Hippocampal formation (tissue), 2 donors: ENCODE measurements at regions not wholly inside any gene's neighbourhood (a gene's known extent, or its start where the extent isn't known, plus 50 kb on each side); places are given as distances from the start of the nearest gene placed in this dataset.
"Not testable (repeated sequence)": the region's sequence is repeated elsewhere in the genome, so short reads cannot be mapped to it uniquely, and the experiment has no call there.

Source experiments
- DNase-seq, 2 donors: peaks; one replicate each; lab custom pipeline; 2025; lab: John Stamatoyannopoulos, UW

DNA sequence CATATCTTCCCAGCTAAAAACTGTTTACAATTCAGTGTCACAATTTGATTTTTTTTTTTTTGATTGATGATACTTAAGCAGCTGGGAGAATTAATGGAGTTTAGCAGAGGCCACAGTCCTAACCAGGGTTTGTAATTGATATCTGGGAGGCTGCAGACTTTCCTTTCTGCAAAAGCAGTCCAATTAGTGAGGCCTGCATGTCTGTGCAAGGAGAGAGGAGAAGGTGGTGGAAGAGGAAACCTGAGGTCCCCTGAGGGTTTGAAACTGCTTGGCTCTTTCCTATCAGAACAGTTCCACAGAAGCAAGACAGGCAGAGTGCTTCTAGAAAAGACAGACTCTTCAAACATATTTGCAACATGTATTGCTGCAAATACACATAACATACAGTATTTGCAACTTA lies 160.8 kb upstream of the KRR1 start:
- no peak for DNase-seq

DNA sequence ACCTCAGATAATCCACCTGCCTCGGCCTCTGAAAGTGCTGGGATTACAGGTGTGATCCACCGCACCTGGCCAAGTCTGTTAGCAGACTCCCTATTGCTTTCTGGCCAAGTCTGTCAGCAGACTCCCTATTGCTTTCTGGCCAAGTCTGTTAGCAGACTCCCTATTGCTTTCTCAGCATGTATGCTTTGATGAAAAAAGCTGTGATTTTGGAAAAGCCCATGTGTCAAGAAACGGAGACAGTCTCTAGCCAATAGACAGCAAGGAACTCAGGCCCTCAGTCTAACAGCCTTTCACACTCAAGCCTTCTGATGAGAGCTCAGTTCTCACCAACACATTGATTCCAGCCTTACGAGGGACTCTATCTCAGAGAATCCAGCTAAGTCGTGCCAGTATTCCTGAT lies 158.8 kb upstream of the KRR1 start:
- no peak for DNase-seq

DNA sequence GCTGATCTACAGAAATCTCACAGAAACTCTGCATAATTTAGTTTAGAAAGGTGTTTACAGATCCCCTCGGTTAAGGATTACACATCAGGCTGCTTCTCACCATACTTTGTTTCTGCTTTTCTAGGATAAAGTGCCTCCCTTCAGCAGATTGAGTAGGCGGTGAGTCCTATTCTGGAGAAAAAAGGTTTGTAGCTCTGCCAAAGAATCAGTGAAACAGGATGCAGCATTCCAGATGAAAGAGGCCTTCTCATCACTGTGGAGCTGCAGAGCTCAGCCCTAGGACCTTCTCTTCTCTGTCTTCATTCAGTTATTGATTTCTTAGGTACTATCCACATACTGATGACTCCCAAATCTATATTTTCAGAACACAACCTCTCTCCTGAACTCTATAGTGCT lies 155.5 kb upstream of the KRR1 start:
- peak in 1 of 2 donors; percentile 18 for DNase-seq

DNA sequence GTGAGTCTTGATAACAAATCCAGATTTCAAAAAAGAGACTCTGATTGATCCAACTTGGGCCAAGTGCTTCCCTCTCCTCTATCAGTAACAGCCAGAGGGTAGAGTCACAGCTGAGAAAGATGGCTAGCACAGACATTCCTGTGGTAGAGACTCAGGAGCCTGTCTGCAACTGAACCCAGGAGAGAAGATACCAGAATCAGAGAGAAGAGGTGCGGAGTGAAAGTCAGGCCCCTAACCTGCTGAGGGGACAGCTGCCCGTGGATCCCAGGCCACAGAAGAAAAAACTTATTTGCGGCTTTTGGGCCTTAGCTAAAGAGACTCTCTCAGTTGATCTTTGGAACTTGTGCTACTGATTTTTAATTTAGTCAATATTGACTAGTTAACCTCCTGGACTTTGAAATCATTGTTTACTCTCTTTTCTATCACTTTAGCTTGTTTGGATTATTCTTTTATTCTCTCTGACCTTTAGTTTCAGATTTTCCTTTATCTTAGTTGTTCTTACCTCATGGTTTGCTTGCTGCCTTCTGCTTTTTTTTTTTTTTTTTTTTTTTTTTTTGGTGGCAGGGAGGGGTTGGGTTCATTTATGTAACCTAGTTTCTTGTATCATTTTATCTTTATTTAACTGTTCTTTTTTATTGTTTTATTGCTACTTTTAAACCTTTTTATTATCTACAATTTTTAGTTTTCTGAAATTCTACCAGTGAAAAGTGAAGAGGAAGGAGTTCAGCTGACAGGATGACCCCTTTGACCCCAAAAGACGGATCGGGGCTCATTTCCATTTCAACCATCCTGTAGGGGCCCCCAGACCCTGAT lies 154.9 kb upstream of the KRR1 start:
- DNase-seq: no peak

DNA sequence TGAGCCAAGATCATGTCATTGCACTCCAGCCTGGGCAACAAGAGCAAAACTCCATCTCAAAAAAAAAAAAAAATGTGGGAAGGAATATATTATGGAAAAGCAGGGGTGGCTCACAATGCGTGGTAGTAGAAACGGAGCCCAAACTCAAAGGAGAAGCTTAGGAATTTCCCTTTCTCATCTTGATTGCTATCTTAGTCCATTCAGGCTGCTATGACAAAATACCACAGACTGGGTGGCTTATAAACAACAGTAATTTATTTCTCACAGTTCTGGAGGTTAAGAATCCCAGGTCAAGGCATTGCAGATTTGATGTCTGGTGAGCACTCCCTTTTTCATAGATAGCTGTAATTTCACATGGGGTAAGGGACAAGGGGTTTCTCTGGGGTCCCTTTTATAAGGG lies 153.8 kb upstream of the KRR1 start:
- no peak for DNase-seq

DNA sequence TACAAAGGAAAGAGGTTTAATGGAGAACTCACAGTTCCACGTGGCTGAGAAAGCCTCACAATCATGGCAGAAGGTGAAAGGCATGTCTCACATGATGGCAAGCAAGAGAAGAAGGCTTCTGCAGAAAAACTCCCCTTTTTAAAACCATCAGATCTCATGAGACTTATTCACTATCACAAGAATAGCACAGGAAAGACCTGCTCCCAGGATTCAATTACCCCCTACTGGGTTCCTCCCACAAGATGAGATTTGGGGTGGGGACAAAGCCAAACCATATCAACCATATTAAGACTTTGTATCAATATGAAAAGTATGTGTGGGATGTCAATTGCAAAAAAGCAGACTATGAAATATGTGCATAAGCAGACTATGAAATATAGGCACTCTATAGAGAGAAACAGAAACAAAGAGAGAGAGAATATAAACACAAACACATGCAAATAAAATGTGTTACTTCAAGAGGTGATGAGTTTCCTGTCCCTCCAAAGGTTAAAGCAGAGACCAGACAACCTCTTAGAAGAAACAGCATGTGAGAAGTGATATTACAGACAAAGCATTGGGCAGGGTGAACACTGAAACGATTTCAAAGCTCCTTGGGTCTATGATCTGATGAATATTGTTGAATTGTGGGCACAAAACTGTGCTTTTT lies 151.2 kb upstream of the KRR1 start:
- DNase-seq: no peak

DNA sequence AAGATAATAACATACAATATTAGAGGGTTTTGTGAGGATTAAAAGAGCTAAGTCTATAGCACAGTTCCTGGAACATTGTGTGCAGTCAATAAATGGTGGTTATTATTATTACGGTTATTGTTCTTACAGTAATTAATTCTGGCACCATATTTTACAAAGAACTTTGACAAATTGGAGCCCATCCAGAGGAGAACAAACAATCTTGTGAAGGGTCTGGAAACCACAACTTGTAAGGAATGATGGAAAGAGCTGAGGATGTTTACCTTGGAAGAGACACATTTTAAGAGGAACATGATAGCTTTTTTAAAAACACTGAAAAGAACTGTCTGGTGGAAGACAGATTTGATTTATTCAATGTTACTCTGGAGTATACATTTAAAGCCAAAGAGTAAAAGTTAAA lies 150.5 kb upstream of the KRR1 start:
- no peak for DNase-seq

DNA sequence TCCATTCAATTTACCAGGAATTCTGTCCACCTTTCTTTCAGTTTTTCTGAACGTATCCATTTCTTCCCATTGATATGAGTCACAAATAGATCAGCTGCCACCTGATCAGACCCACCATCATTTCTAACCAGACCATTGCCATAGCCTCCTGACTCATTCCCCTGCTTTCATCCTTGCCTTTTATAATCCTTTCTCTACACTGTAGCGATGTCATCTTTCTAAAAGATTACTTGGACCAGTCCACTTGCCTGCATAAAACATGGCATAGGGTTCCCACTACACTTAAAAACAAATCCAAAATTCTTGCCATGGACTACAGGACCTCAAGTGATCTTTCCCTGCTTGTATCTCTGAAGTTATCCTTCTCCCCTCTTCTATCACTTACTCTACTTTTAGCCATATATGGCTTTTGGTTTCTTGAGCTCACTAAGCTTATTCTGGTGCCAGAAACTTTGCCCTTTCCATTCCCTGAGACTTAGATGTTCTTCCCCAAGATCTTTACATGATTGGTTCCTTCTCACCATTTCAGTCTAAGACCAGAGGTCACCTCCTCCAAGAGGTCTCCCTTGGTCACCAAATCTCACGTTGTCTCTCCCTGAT lies 149.5 kb upstream of the KRR1 start:
- no peak for DNase-seq

DNA sequence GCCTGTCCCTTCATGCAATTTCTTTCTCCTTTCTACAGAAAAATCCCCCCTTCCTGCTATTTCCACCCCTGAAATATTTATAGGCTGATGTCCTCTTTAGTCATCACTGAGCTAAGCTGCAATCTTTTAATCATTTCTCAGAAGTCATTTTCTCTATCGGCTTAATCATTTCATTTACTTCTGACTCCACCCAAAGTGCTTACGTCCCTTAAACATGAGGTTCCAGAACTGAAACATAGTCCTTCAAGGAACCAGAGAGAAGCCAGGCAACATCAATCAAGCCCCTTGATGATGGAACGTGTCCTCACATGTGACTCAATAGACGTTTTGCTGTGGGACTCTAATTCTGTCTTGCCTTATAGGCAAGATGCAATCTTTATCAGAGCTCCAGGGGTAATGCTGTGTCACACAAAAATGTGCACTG lies 148.7 kb upstream of the KRR1 start:
- no peak for DNase-seq

DNA sequence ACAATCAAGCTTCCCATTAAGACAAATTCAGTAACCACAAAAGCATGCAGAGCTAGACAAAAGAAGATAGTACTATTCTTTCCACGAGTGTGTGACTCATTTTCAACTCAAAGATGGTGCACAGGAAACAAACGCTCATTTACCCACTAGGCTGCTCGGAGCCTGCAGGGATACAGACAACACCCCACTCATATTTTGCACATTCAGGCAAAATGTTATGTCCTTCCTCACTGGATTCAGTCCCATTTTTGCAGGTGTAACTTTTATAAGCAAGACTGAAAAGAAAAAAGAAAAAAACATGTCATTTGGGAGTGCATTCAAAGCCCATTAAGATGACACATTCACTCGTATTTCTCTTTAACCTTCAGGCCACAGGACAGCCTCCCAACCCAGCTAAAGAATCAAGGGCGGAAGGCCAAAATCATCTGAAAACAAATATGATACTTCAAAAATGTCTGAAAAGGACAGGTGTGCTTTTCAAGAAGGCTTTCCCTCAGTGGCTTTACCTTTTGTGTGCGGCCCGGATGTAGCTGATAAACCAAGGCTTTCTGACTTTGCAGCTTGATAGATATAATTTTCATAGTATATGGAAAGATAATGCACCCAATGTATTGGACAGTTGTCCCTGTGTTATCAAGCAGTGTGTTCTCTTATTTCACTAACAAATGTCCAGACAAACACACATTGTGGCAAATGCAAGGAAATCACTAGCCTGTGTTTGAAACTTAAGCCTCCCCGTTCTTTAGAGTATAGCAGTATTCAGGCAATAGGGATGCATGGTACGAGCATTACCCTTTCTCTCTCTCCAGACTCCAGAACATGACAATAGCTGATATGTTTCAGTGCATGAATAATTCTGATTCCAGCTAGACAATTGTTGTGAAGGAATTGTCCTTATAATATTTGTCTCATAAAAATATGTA lies 147.8 kb upstream of the KRR1 start:
- DNase-seq: peak in 1 of 2 donors; percentile 38

DNA sequence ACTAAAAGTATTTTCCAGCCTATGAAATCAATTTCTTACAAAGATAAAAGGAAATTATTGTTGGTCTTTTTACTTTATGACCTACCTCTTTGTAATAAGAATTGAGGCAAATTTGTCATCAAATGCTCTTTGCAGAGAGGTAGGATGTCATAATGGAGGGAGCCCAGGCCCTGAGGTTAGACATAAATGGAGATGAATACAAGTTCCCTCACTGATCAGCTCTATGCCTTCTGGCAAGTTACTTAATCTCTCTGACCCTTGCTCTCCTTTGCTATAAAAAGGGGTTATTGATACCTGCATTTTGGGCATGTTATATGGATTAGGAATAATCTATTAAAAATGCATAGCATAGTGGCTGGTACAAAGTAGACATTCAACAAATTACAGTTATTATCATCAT lies 146.9 kb upstream of the KRR1 start:
- DNase-seq: no peak

DNA sequence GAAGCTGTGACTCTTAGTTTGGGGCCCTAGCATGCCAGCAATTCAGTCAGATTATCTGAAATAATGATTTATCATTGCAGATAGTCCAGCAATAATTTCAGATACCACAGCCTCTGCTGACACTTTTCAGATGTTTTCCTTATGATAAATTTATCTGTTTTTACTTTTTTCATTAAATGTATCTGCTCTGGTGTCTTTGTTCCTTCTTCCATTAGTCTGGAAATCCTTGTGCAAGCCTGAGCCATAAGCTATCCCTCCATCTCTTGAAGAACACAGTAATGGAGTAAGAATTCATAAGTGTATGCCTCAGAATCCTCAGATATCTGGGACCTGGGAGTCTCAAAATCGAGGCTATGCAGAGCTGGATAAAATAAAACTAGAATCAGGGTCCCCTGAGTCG lies 146.4 kb upstream of the KRR1 start:
- DNase-seq: no peak

DNA sequence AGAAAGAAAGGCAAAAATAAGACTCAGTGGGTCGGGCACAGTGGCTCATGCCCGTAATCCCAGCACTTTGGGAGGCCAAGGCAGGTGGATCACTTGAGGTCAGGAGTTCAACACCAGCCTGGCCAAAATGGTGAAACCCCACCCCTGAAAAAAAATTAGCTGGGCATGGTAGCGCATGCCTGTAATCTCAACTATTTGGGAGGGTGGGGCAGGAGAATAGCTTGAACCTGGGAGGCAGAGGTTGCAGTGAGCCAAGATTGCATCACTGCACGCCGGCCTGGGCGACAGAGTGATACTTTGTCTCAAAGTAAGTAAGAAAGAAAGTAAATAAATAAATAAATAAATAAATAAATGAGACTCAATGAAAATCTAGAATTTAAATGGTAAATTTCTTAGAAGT lies 145.9 kb upstream of the KRR1 start:
- DNase-seq: not testable (repeated sequence)

DNA sequence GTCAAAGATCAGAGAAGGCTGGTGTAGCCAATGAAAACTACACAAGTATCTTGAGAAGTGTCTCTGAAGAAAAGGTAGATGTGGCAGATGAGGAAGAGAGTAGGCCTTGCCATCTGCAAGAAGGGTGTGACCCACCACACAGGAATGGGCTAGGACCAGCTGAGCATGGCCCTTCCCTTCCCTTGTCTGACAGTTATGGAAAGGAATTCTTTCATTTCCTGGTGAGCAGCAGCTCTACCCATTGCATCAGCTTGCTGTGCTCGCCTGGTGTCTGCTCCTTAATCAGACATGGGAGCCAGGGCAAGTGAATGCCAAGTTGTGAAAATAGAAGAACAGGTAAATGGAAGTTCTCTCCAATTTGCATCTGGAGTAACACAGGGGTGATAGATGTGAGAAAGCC lies 145.2 kb upstream of the KRR1 start:
- no peak for DNase-seq

DNA sequence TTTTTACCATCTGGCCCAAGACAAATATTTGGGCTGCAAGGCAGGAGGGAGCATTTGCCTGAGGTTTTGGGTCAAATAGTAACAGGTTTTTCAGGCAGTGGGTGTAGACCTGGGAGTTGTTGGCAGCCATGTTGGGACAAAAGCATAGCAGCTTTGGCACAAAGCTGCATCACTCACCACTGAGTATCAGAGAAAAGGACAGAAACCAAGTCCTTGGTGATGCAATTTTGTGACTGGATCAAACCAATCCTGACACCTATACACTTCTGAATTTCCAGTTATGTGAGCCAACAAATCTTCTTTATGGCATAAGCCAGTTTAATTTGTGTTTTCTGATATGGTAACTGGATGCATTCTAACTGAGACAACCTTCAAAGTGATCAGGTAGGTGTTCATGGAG lies 144.8 kb upstream of the KRR1 start:
- no peak for DNase-seq

DNA sequence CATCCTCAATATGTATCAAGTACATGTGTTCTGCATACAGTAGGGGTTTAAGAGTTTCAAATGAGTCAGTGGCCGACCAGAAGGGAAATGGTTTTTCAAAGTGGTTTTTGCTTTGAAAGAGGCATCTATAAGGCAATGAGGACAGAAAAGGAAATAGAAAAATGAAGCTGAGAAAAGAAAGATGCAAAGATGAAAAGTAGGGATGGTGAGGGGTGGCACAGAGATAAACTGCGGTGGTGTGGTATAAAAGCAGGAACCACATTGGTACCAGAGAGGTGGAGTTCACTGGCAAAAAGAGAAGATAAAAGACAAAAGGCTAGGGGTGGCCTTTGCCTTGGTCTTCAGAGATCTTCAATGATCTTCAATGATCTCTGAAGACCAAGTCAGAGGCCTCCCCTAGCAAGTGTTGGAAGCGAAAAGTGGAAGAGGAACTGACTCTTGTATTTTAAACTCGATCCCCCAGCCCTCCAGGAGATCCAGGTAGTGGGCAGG lies 144.0 kb upstream of the KRR1 start:
- no peak for DNase-seq

DNA sequence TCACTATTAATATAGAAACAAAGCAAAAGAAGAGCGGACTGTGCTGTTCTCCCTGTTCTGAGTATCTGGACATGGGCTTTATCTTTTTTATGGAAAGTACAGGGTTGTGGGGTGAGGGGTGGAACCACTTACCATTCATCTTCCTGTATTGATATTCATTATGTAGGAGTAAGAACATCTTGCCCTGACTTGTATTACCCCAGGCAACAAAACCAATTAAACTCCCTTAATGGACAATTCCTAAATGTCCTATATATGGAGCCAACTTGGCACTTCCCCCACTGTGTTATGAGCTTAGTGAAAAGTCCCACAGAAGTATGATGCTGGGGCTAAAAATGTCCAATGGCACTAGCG lies 139.9 kb upstream of the KRR1 start:
- no peak for DNase-seq

DNA sequence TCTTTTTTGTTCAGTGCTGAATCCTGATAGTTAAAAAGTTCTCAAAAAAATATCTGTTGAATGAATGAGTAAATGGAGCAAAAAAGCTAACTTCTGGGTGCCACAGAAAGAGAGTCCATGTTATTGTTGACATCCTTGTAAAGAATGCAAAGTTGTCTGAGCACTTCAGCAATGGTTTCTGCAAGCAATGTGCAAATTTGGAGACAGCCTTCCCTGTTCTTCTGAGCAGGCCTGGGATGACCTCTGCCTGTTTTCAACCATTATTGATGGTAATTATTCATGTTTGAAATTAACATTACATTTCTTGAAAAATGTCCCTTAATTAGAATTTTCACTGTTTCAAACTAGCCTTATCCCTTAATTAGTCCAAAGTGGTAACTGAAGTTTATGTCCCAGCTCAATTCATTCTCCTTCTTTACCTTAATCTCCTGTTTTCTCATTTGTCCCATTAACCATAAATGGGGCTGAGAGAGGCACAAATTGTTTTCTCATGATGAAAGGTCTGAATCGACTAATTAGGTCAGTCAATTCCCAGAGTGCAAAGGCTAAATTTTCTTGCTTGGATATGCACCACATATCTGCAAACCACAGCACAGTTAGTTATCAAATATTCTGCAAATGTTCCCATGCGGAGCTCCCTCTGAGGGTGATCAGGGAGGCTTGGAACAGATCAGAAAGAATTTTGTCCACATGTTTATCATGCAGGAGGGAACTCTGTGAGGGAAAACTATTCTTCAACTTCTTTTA lies 139.4 kb upstream of the KRR1 start:
- no peak for DNase-seq

DNA sequence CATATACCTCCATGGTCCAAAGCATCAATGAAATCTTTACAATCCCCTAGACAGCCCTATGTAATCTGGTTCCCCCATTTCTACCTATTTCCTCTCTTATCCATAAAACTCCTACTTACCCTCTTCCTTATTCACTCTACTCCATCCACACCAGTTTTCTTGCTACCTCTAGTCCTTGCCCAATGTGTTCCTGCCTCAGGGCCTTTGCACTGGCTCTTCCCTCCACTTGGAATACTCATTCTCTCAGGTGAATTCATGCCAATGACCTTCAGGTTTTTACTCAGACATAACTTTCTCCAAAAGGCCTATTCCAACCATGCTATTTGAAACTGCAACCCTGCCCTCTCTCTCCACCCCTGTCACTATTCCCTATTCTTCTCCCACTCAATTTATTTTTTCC lies 138.7 kb upstream of the KRR1 start:
- no peak for DNase-seq

DNA sequence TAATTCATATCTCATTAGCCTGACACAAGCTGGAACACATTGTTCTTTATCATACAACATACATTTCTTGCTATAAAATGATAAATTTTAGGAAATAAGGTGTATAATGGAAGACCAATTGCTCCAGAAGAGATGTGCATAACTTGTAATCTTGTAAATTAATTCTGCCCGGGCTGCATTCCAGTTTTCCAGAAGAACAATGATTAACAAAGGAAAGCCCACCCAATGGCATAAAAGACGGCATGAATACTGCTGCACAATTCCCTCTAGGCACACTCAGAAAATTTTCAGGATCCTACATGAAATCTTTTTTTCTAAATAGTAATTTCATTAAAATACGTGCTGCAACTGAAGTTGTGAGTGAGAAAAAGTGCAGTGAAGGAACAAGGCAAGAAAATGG lies 137.4 kb upstream of the KRR1 start:
- DNase-seq: no peak
